HG03575 (cell line): ENCODE measurements at regions not wholly inside any gene's neighbourhood (a gene's known extent, or its start where the extent isn't known, plus 50 kb on each side); places are given as distances from the start of the nearest gene placed in this dataset.

Experiments used
- ATAC-seq: cut with Tn5 transposase; IDR thresholded peaks from one replicate; pipeline ENCODE4 v1.9.1; 2021; ENCODE audit not compliant: unreplicated experiment, insufficient number of reproducible peaks, low FRiP score; ENCODE audit errors: extremely low read depth

GRCh38 chr22:47561115-47561675, 798.7 kb downstream of the TBC1D22A start:
- ATAC-seq, result no peak

- ATAC-seq, result no peak
Observed at GRCh38 chr22:47558828-47559700, 796.6 kb downstream of the TBC1D22A start.

GRCh38 chr22:47556473-47556872, 794.0 kb downstream of the TBC1D22A start:
- ATAC-seq, result no peak

- no peak for ATAC-seq
Observed at GRCh38 chr22:47553436-47553835, 791.0 kb downstream of the TBC1D22A start.

GRCh38 chr22:47552541-47553205, 790.2 kb downstream of the TBC1D22A start:
- no peak for ATAC-seq

GRCh38 chr22:47552024-47552423, 789.6 kb downstream of the TBC1D22A start:
- ATAC-seq, result no peak

GRCh38 chr22:47551431-47551775, 789.0 kb downstream of the TBC1D22A start:
- ATAC-seq, result no peak

- ATAC-seq, result no peak
Observed at GRCh38 chr22:47550524-47551430, 788.3 kb downstream of the TBC1D22A start.

GRCh38 chr22:47549741-47550340, 787.4 kb downstream of the TBC1D22A start:
- ATAC-seq, result no peak

- no peak for ATAC-seq
Observed at GRCh38 chr22:47548953-47549740, 786.7 kb downstream of the TBC1D22A start.

- ATAC-seq, result no peak
Observed at GRCh38 chr22:47547881-47548650, 785.6 kb downstream of the TBC1D22A start.

GRCh38 chr22:47547239-47547661, 784.8 kb downstream of the TBC1D22A start:
- ATAC-seq, result no peak

GRCh38 chr22:47544696-47545095, 782.2 kb downstream of the TBC1D22A start:
- ATAC-seq, result no peak

- no peak for ATAC-seq
Observed at GRCh38 chr22:47543447-47543846, 781.0 kb downstream of the TBC1D22A start.

- ATAC-seq, result no peak
Observed at GRCh38 chr22:47540011-47540410, 777.6 kb downstream of the TBC1D22A start.

GRCh38 chr22:47539374-47539773, 776.9 kb downstream of the TBC1D22A start:
- no peak for ATAC-seq

GRCh38 chr22:47535681-47536080, 773.2 kb downstream of the TBC1D22A start:
- no peak for ATAC-seq
